Activated CD8-positive, alpha-beta T cell treated with anti-CD3 and anti-CD28 coated beads for 36 hours (primary cell): ENCODE measurements at regions not wholly inside any gene's neighbourhood (a gene's known extent, or its start where the extent isn't known, plus 50 kb on each side); places are given as distances from the start of the nearest gene placed in this dataset.

ENCODE experiments used
- ATAC-seq: fragments of 200-7000 bp; cut with Tn5 transposase; one replicate; pipeline ENCODE4 v1.10.0; 2021; ENCODE audit warnings: mild to moderate bottlenecking, moderate library complexity
- CTCF ChIA-PET: fragments of 350-600 bp; sonication (Branson Sonifier 250); formaldehyde crosslinking; loops from one replicate; lab custom pipeline; 2021; ENCODE audit warnings: antibody characterized with exemption; lab: Charles Lee
- POLR2A ChIA-PET: fragments of 350-600 bp; sonication (Branson Sonifier 250); formaldehyde crosslinking; loops from one replicate; lab custom pipeline; 2021; ENCODE audit warnings: antibody characterized with exemption; lab: Charles Lee
- DNase-seq: peaks from one replicate; pipeline ENCODE4 v3.0.0-alpha.2; 2020
- H3K27ac Mint-ChIP-seq: one replicate; pipeline ENCODE4 v1.8.0; 2021; ENCODE audit warnings: mild to moderate bottlenecking, mixed read lengths
- H3K27me3 Mint-ChIP-seq: one replicate; pipeline ENCODE4 v1.8.0; 2021; ENCODE audit warnings: mixed read lengths
- H3K36me3 Mint-ChIP-seq: one replicate; pipeline ENCODE4 v1.8.0; 2021; ENCODE audit warnings: low read depth, mixed read lengths
- H3K4me1 Mint-ChIP-seq: one replicate; pipeline ENCODE4 v1.8.0; 2021; ENCODE audit warnings: low read depth, mixed read lengths
- H3K4me3 Mint-ChIP-seq: one replicate; pipeline ENCODE4 v1.8.0; 2021; ENCODE audit warnings: mild to moderate bottlenecking, moderate library complexity, mixed read lengths
- H3K9me3 Mint-ChIP-seq: one replicate; pipeline ENCODE4 v1.8.0; 2021; ENCODE audit warnings: mixed read lengths
- CTCF ChIP-seq: fragments of 200-600 bp; IDR thresholded peaks from one replicate; pipeline ENCODE4 v1.8.0; 2022; ENCODE audit warnings: antibody characterized with exemption, mild to moderate bottlenecking
- intact Hi-C: fragments of 100-400 bp; cut with micrococcal nuclease; formaldehyde crosslinking; loops from one replicate; pipeline ENCODE4 v1.10.0; 2022

GRCh38 chr14:103207388-103208072 lies 84.3 kb downstream of the TNFAIP2 start:
- peaks cover 10% of the 10 kb centered on the region for H3K9me3 Mint-ChIP-seq
- CTCF ChIA-PET: no interaction called here
- H3K36me3 Mint-ChIP-seq: peaks cover 3% of the 10 kb centered on the region
- no peak for TF ChIP-seq CTCF
- peaks cover 2% of the 10 kb centered on the region for H3K4me1 Mint-ChIP-seq
- DNase-seq (no peak), ATAC-seq (no peak)
- H3K4me3 Mint-ChIP-seq: no peak overlapping the region
- intact Hi-C loops: no loop called here
- no peak overlapping the region for H3K27ac Mint-ChIP-seq
- H3K27me3 Mint-ChIP-seq: peaks cover 37% of the 10 kb centered on the region
- POLR2A ChIA-PET: no interaction called here

GRCh38 chr14:103209054-103209453 lies 85.8 kb downstream of the TNFAIP2 start:
- no peak for TF ChIP-seq CTCF
- Mint-ChIP-seq H3K27ac (no peak overlapping the region), H3K4me3 (no peak overlapping the region), H3K27me3 (peaks cover 37% of the 10 kb centered on the region), H3K36me3 (peaks cover 2% of the 10 kb centered on the region), H3K4me1 (peaks cover 2% of the 10 kb centered on the region), H3K9me3 (peaks cover 6% of the 10 kb centered on the region)
- no peak for ATAC-seq
- CTCF ChIA-PET: interaction anchor here (1.4 kb wide), 1 partner anchor 8 kb away, joined by 3 read pairs; no protein-coding TSS in a partner anchor
- no peak for DNase-seq
- POLR2A ChIA-PET: no interaction called here
- intact Hi-C loops: no loop called here

- intact Hi-C loops: no loop called here
- no peak overlapping the region for H3K4me3 Mint-ChIP-seq
- H3K4me1 Mint-ChIP-seq: peaks cover 2% of the 10 kb centered on the region
- H3K27ac Mint-ChIP-seq: no peak overlapping the region
- H3K9me3 Mint-ChIP-seq: peaks cover 4% of the 10 kb centered on the region
- H3K36me3 Mint-ChIP-seq: no peaks in the 10 kb centered on the region
- peaks cover 42% of the 10 kb centered on the region for H3K27me3 Mint-ChIP-seq
- POLR2A ChIA-PET: no interaction called here
- ATAC-seq (no peak), DNase-seq (no peak)
- CTCF ChIA-PET: interaction anchor here (1.4 kb wide), 1 partner anchor 8 kb away, joined by 3 read pairs; no protein-coding TSS in a partner anchor
- TF ChIP-seq CTCF: no peak
Measured at GRCh38 chr14:103209506-103209905, 86.2 kb downstream of the TNFAIP2 start.

- Mint-ChIP-seq H3K4me3 (no peak overlapping the region), H3K9me3 (no peaks in the 10 kb centered on the region), H3K27ac (no peak overlapping the region), H3K36me3 (no peaks in the 10 kb centered on the region), H3K27me3 (peaks cover 41% of the 10 kb centered on the region), H3K4me1 (peaks cover 1% of the 10 kb centered on the region)
- no peak for DNase-seq
- no peak for TF ChIP-seq CTCF
- no peak for ATAC-seq
- ChIA-PET POLR2A (no interaction called here), CTCF (no interaction called here)
- intact Hi-C loops: no loop called here
Measured at GRCh38 chr14:103213331-103213730, 90.1 kb downstream of the TNFAIP2 start.

- intact Hi-C loops: no loop called here
- Mint-ChIP-seq H3K27me3 (peaks cover 37% of the 10 kb centered on the region), H3K27ac (no peak overlapping the region), H3K4me3 (no peak overlapping the region), H3K9me3 (no peaks in the 10 kb centered on the region), H3K36me3 (no peaks in the 10 kb centered on the region), H3K4me1 (peaks cover under 1% of the 10 kb centered on the region)
- no peak for ATAC-seq
- no peak for DNase-seq
- CTCF ChIA-PET: no interaction called here
- TF ChIP-seq CTCF: no peak
- POLR2A ChIA-PET: interaction anchor here (0.6 kb wide), 1 partner anchor 640 kb away, joined by 3 read pairs; no protein-coding TSS in a partner anchor
Measured at GRCh38 chr14:103214461-103214958, 91.2 kb downstream of the TNFAIP2 start.
